CD14-positive monocyte (primary cell): ENCODE measurements at regions not wholly inside any gene's neighbourhood (a gene's known extent, or its start where the extent isn't known, plus 50 kb on each side); places are given as distances from the start of the nearest gene placed in this dataset.
"Not testable (repeated sequence)": the region's sequence is repeated elsewhere in the genome, so short reads cannot be mapped to it uniquely, and the experiment has no call there.

Source experiments
- DNase-seq, 3 donors: peaks; one replicate each; pipeline ENCODE4 v3.0.0-alpha.2; 2011 to 2022
- H2AFZ ChIP-seq: 2 replicates; pipeline ENCODE4 v1.6.0; 2012; ENCODE audit warnings: mild to moderate bottlenecking, low read depth, low read length, inconsistent platforms; ENCODE audit not compliant: insufficient read depth, poor library complexity, severe bottlenecking
- H3K27ac ChIP-seq, 2 donors: 1 replicate in 1 of 2; 2 replicates in 1 of 2; pipeline ENCODE4 v1.5.1; 2012 to 2013; ENCODE audit warnings: low read length in 2 of 2, control low read depth in 1 of 2, inconsistent platforms in 1 of 2, low read depth in 1 of 2, mild to moderate bottlenecking in 1 of 2
- H3K27me3 ChIP-seq, 2 donors: one replicate each; pipeline versions ENCODE4 v1.6.0 to v1.6.1; 2011 to 2013; ENCODE audit warnings: low read length in 2 of 2; ENCODE audit not compliant: control insufficient read depth in 2 of 2, insufficient read depth in 2 of 2
- H3K36me3 ChIP-seq, 2 donors: replicated peaks in 1 of 2; 1 replicate in 1 of 2; 2 replicates in 1 of 2; pipeline versions ENCODE4 v1.5.1 to v1.6.1; 2012 to 2013; ENCODE audit warnings: low read length in 2 of 2, control low read depth in 1 of 2, inconsistent platforms in 1 of 2, mild to moderate bottlenecking in 1 of 2; ENCODE audit not compliant: insufficient read depth in 2 of 2, control insufficient read depth in 1 of 2
- H3K4me1 ChIP-seq, 2 donors: 1 replicate in 1 of 2; 2 replicates in 1 of 2; pipeline versions ENCODE4 v1.5.1 to v1.6.1; 2012 to 2013; ENCODE audit warnings: low read length in 2 of 2, control low read depth in 1 of 2, inconsistent platforms in 1 of 2, mild to moderate bottlenecking in 1 of 2, moderate library complexity in 1 of 2; ENCODE audit not compliant: insufficient read depth in 2 of 2, control insufficient read depth in 1 of 2
- H3K4me2 ChIP-seq: replicated peaks from 2 replicates; pipeline ENCODE3; 2012; ENCODE audit warnings: low read length, moderate library complexity, mild to moderate bottlenecking; ENCODE audit not compliant: poor library complexity, severe bottlenecking; ENCODE audit errors: extremely low read depth
- H3K4me3 ChIP-seq, 3 experiments: fragments of 200-600 bp in 1 of 3; sonication (generic) in 1 of 3; replicated peaks in 1 of 3; 1 replicate in 2 of 3; 2 replicates in 1 of 3; pipeline ENCODE4 v1.5.1; 2011 to 2013; ENCODE audit warnings: low read length in 3 of 3, mild to moderate bottlenecking in 3 of 3, control low read depth in 2 of 3, low read depth in 2 of 3, inconsistent platforms in 1 of 3, moderate library complexity in 1 of 3
- H3K79me2 ChIP-seq: 2 replicates; pipeline ENCODE4 v1.6.0; 2012; ENCODE audit warnings: mild to moderate bottlenecking, control low read depth, inconsistent platforms, low read length, moderate library complexity; ENCODE audit not compliant: insufficient read depth
- H3K9ac ChIP-seq: 2 replicates; pipeline ENCODE4 v1.6.0; 2017; ENCODE audit warnings: low read length, mild to moderate bottlenecking; ENCODE audit not compliant: insufficient read depth, poor library complexity, severe bottlenecking
- H3K9me3 ChIP-seq, 2 donors: replicated peaks in 1 of 2; 1 replicate in 1 of 2; 2 replicates in 1 of 2; pipeline versions ENCODE4 v1.5.1 to v1.6.1; 2012 to 2013; ENCODE audit warnings: low read length in 2 of 2, control low read depth in 1 of 2; ENCODE audit not compliant: control insufficient read depth in 1 of 2, insufficient read depth in 1 of 2
- H4K20me1 ChIP-seq: 2 replicates; pipeline ENCODE4 v1.6.0; 2012; ENCODE audit warnings: mild to moderate bottlenecking, low read length, control low read depth, moderate library complexity; ENCODE audit not compliant: insufficient read depth
- H3K27ac Mint-ChIP-seq, 7 donors: one replicate each; pipeline ENCODE4 v1.8.0; 2020; ENCODE audit warnings: mild to moderate bottlenecking in 7 of 7, mixed read lengths in 7 of 7, moderate library complexity in 6 of 7, inconsistent platforms in 2 of 7
- H3K27me3 Mint-ChIP-seq, 3 donors: one replicate each; pipeline ENCODE4 v1.8.0; 2021 to 2022; ENCODE audit warnings: low read depth in 3 of 3, mild to moderate bottlenecking in 3 of 3, mixed read lengths in 3 of 3, moderate library complexity in 3 of 3, inconsistent platforms in 1 of 3
- H3K36me3 Mint-ChIP-seq, 2 donors: one replicate each; pipeline ENCODE4 v1.8.0; 2020; ENCODE audit warnings: mixed read lengths in 2 of 2, inconsistent platforms in 1 of 2, mild to moderate bottlenecking in 1 of 2
- H3K4me1 Mint-ChIP-seq: one replicate; pipeline ENCODE4 v1.8.0; 2020; ENCODE audit warnings: mild to moderate bottlenecking, mixed read lengths
- H3K4me3 Mint-ChIP-seq, 2 donors: one replicate each; pipeline ENCODE4 v1.8.0; 2020; ENCODE audit warnings: mild to moderate bottlenecking in 2 of 2, mixed read lengths in 2 of 2, moderate library complexity in 1 of 2
- H3K9me3 Mint-ChIP-seq, 7 donors: one replicate each; pipeline ENCODE4 v1.8.0; 2020 to 2022; ENCODE audit warnings: mixed read lengths in 7 of 7, mild to moderate bottlenecking in 6 of 7, moderate library complexity in 6 of 7, inconsistent platforms in 2 of 7
- CTCF ChIP-seq: fragments of 200-600 bp; IDR thresholded peaks from one replicate; pipeline ENCODE4 v1.8.0; 2022; ENCODE audit warnings: antibody characterized with exemption, mild to moderate bottlenecking
- WGBS: methylation state at CpG from one replicate; pipeline ENCODE4 v1.1.5; 2013; ENCODE audit warnings: missing lambda C conversion rate; ENCODE audit not compliant: insufficient coverage; 5-methylcytosine and 5-hydroxymethylcytosine counted together
- intact Hi-C, 2 donors: fragments of 100-400 bp; cut with micrococcal nuclease; formaldehyde crosslinking; loops; one replicate each; pipeline versions ENCODE4 v1.15.0 to v1.15.1; 2023

GRCh38 chr5:84706678-84707641 lies 322.3 kb upstream of the EDIL3 start:
- Histone ChIP-seq H3K79me2 (no peaks in the 10 kb centered on the region), H2AFZ (no peak overlapping the region), H3K36me3 (no peaks in the 10 kb centered on the region), H3K9me3 (no peaks in the 10 kb centered on the region), H4K20me1 (no peaks in the 10 kb centered on the region), H3K27me3 (no peaks in the 10 kb centered on the region), H3K9ac (no peak overlapping the region), H3K4me2 (no peak overlapping the region), H3K4me3 (no peak overlapping the region), H3K27ac (no peak overlapping the region), H3K4me1 (no peaks in the 10 kb centered on the region)
- Mint-ChIP-seq H3K27ac (no peak overlapping the region), H3K4me1 (no peaks in the 10 kb centered on the region), H3K27me3 (peaks cover 0 to 5% (median 0%) of the 10 kb centered on the region in 3 donors), H3K36me3 (no peaks in the 10 kb centered on the region), H3K9me3 (peaks cover 0 to 9% (median 4%) of the 10 kb centered on the region in 7 donors), H3K4me3 (no peak overlapping the region)
- no CpG with 5 or more reads among the region's 5 CpGs for WGBS
- TF ChIP-seq CTCF = no peak
- intact Hi-C loops = no loop called here
- no peak for DNase-seq

GRCh38 chr5:84700545-84700944 lies 315.9 kb upstream of the EDIL3 start:
- peaks cover 10 to 12% of the 10 kb centered on the region in 2 donors for H3K9me3 ChIP-seq
- WGBS = no CpG with 5 or more reads among the region's 7 CpGs
- H3K4me1 Mint-ChIP-seq, H3K4me3 ChIP-seq, H3K27me3 Mint-ChIP-seq, intact Hi-C loops, H3K27ac ChIP-seq, H3K79me2 ChIP-seq, H3K4me1 ChIP-seq, H3K27me3 ChIP-seq, H3K4me2 ChIP-seq, H3K36me3 Mint-ChIP-seq, DNase-seq, H2AFZ ChIP-seq, H3K4me3 Mint-ChIP-seq, H4K20me1 ChIP-seq, H3K36me3 ChIP-seq, H3K9ac ChIP-seq: not testable (repeated sequence)
- Mint-ChIP-seq H3K9me3 (peaks cover 9 to 42% (median 22%) of the 10 kb centered on the region in 7 donors), H3K27ac (peak overlapping the region in 1 of 7 donors; percentile 2)
